Activated CD4-positive, CD25-positive, alpha-beta regulatory T cell (primary cell): ENCODE measurements at regions not wholly inside any gene's neighbourhood (a gene's known extent, or its start where the extent isn't known, plus 50 kb on each side); places are given as distances from the start of the nearest gene placed in this dataset.

ENCODE experiments used
- DNase-seq, 4 experiments: peaks; one replicate each; lab custom pipeline; 2025; lab: John Stamatoyannopoulos, UW

DNA sequence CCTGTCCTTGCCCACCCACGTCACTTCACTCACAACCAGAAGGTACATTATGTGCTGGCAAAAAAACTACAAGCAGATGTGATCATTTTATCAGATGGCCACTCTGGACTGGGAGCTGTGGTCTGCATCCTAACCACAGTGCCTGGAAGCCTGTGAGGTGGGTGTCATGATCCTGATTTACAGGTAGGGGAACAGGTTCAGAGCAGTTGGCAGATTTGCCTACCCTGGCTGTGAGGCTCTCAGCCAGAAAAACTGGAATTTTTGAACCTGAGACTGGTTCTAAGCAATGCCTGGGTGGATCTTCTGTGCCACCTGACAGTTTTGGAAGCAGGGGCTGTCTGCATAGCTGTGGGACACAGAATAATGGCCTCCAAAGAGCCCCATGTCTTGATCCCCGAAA is 150.8 kb downstream of the SYF2 start:
- DNase-seq, result no peak

DNA sequence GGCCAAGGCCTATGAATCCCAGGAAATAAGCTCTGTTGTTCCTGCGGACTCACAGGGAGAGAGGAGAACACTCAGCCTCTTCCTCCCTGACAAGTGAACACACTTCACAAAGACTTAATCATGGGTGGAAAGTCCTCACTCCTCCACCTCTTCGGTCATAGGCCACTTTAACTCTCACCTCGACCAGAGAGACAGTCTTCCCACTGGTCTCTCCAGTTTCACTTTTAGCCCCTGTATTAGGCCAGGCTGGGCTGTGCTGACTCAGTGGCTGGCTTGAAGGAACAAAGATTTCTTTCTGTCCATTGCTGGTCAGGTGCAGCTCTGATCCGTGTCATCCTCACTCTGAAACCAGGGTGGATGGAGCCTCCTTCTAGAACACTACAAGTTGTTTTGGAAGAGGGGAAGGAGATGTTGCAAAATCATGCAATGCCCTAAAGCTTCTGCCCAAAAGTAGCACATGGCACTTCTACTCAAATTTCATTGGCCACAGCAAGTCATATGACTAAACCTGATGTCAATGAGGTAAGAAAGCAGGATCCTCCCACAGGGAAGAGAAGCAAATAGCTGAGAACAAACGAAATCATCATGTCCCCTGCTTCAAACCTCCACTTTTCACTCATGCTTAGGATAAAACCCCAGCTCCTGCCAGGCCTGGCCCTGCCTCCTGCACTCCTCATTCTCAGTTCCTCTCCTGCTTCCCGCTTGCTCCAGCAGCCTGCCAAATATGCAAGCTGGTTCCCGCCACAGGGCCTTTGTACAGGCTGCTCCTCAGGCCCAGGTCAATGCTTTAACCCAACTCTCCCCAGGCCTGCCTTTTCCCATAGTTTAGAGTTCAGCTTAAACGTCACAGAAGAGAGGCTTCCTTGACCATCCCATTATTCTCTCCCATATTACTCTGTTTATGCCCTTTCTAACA is 150.5 kb upstream of the RUNX3 start:
- no peak for DNase-seq

GRCh38 chr1:25079048-25079447 is 149.0 kb upstream of the RUNX3 start:
- no peak for DNase-seq

GRCh38 chr1:25074351-25075227 is 144.5 kb upstream of the RUNX3 start:
- no peak for DNase-seq

DNA sequence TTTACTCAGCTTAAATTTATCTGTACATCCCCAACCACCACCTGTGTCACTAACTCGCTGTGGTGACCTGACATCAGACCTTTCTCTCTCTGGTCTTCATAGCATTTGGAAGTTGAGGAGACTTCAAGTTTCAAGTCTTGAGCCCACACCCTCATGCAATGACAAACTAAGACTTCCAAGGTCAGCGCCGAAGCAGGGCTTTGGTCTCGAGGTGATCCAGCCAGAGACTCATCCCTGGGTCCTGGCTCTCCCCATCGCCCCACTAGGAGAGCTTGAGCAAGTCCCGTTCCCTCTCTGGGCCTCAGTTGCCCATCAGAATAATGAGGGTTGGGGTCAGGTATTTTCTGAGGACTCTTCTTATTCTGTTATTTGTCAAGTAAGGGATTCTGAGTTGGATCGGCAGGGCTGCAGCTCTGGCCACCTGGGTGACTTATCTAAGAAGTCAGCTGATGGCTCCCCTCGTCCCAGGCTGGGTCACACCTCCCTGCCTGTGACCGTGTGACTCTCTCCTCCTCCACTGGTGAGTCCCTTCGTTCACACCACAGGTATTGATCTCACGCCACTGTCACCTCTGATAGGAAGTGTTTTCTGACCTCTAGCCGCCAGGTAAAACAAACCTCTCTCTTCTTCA is 143.7 kb upstream of the RUNX3 start:
- no peak for DNase-seq

- DNase-seq, result no peak
These were observed 142.4 kb upstream of the RUNX3 start for GRCh38 chr1:25072461-25072860.

DNA sequence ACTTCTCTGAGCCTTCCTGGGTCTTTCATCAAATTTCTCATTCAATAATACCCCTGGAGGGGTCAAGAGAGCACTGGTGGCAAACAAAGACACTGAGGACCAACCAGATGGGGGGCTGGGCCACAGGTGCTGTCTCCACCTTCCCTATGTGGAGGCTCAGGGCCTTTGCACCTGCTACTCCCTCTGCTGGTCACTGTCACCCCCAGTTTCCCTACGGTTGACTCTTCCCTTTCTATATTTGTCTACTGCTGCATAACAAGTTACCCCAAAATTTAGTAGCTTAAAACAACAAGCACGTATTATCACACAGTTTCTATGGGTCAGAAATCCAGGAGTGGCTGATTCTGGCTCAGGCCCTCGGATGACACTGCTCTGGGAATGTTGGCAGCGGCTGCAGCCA is 138.8 kb upstream of the RUNX3 start:
- DNase-seq, result no peak

GRCh38 chr1:25068316-25068715 is 138.2 kb upstream of the RUNX3 start:
- DNase-seq, result no peak

- no peak for DNase-seq
These were observed 137.6 kb upstream of the RUNX3 start for GRCh38 chr1:25067518-25068251.

DNA sequence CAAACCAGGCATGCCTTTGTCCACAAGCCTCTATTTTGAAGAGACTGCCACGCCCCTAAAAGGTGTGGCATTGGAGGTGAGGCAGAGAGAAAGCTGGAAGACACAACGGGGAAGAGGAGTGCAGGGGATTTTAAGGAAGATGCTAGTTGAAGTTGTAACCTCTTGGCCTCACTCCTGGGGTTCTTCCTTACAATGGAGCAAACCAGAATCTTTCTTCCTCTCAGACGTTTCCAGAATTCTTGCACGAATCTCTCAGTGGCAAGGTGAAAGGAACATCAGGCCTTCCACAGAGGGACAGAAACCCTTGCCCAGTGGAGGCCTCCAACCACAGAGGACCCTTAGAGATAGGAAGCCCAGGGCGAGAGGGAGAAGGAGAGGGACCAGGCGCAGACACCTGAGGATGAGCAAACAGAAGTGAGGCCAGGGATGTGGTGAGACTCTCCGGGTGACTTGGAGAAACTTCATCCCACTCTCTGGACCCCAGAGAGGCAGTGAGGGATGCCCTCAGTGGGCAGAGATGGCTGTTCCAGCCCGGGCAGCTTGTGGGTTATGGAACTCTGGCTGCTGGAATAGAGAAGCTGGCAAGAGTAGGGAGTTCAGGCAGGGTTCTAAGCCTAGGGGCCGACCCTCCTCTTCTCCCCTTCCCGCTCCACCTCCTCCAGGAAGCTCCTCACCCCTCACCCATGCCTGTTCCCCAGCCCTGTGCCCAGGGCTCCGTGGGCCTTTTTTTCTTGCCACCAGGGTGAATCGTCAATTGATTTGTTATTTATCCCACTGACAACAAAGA is 136.8 kb upstream of the RUNX3 start:
- no peak for DNase-seq

- DNase-seq, result no peak
These were observed 136.2 kb upstream of the RUNX3 start for GRCh38 chr1:25066256-25066655.

GRCh38 chr1:25065795-25066238 is 135.7 kb upstream of the RUNX3 start:
- no peak for DNase-seq

DNA sequence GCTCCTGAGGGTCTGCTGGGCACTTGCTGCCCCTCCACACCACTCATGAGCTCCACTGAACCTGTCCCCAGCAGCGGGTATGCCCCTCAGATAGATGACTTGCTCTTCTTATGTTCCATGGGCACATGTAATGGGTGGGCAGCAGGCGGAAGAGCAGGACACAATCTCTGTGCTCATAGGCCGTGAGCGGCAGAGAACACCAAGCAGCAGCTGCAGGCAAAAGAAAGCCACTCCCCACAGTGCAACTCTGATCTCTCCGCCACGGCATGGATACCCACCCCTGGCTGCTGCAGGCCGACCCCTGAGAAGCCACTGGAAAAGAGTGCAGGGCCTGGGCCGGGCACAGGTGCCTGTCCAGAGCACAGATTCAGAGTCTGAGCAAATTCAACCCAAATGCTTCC is 135.2 kb upstream of the RUNX3 start:
- no peak for DNase-seq

DNA sequence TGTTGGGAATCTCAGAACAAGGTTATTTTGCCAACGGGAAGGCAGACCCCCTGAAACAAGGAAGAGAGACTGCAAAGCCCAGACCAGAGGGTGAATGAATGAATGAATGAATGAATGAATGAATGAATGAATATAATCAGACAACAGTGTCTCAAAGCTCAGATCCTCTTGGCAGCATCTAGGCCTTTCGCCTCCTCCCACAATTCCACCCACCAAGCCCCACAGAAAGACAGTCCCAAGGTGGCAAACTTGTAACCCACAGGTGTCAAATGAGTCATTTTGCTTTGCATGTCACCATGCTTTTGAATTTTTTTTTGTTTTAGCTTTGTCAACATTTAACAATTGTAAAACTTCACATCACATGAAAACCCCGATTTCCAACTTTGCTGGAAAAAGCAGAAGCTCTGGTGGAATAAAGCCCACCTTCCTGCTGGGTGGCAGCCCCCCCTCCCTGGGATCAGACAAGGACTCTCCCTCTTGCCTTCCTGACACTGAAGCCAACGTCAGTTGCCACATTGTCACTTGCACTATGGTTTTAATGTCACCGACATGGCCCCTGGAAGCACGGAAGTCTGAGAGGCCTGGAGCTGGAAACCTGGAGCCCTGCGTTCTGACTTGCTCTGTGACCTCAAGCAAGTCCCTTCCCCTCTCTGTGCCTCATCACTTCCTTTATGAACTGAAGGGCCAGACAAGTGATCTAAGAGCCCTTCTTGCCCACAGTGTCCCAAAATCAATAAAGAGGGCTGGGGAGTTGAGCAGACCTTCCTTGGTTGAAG is 134.6 kb upstream of the RUNX3 start:
- no peak for DNase-seq

GRCh38 chr1:25063591-25064416 is 133.7 kb upstream of the RUNX3 start:
- no peak for DNase-seq

- DNase-seq, result no peak
These were observed 132.7 kb upstream of the RUNX3 start for GRCh38 chr1:25062621-25063255.

DNA sequence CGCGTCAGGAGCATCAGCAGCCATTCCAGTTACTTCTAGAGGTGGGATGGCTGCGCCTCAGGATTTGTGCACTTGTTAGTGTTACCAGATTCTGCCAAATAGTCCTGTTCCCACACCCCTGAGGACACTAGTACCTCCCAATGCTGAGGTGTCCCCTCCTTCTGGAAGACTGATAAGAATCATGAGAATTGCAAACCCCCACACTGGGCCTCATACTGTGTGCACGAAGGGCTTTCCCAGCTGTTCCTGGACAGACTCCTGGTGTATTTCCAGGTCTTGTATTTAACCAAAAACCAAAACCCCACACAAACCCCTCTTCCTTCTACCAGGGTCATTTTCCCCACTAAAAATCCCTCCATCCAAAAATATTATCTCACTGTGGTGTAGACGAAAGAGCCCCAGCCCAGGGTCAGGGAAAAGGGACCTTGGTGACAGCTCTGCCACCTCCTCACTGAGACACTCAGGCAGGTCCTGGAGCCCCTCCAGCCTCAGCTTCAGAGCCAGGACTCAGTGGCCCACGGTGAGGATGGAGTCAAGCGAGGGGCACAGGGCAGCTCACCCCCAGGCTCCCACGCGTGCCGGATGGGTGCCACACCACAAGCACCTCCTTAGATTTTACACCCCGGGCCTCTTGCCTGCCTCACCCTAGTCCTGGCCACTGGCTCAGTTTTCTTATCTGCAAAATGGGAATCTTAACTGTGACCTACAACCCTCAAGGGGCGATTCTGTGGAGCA is 131.4 kb upstream of the RUNX3 start:
- DNase-seq, result no peak

DNA sequence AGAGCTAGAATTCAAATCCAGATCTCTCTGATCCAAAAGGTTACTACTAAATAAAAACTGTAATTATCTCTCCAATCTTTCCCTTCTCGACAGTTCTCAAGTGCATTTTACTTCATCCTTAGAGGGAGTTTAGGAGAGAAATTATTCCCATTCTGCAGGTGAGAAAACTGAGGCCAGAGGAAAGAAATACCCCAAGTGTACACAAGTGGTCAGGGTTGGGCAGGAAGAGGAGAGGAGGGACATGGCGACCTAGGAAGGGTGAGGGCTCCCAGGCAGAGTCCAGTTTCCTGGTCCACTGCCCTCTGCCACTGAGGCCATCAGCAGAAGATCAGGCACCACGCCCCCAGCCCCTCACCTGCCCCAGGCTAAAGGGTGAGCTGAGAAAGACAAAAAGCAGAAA is 127.1 kb upstream of the RUNX3 start:
- no peak for DNase-seq
